Ascending aorta (tissue), 2 donors: ENCODE measurements at regions not wholly inside any gene's neighbourhood (a gene's known extent, or its start where the extent isn't known, plus 50 kb on each side); places are given as distances from the start of the nearest gene placed in this dataset.

Experiments used
- DNase-seq, 2 donors: peaks; one replicate each; pipeline ENCODE4 v3.0.0-alpha.2; 2019; ENCODE audit warnings: low spot score in 2 of 2
- H3K27ac ChIP-seq, 2 donors: fragments of 200-600 bp; sonication (generic); one replicate each; pipeline ENCODE4 v1.5.1; 2016 to 2017; ENCODE audit warnings: mild to moderate bottlenecking in 1 of 2
- H3K27me3 ChIP-seq: fragments of 200-600 bp; sonication (generic); one replicate; pipeline ENCODE4 v1.5.1; 2017
- H3K36me3 ChIP-seq, 2 donors: fragments of 200-600 bp; sonication (generic); one replicate each; pipeline ENCODE4 v1.5.1; 2016
- H3K4me1 ChIP-seq, 2 donors: fragments of 200-600 bp; sonication (generic); one replicate each; pipeline ENCODE4 v1.5.1; 2016 to 2017; ENCODE audit warnings: mild to moderate bottlenecking in 1 of 2
- H3K4me3 ChIP-seq, 2 donors: fragments of 200-600 bp; sonication (generic); one replicate each; pipeline ENCODE4 v1.5.1; 2016 to 2017; ENCODE audit warnings: mild to moderate bottlenecking in 1 of 2
- H3K9me3 ChIP-seq, 2 donors: fragments of 200-600 bp; sonication (generic); one replicate each; pipeline ENCODE4 v1.5.1; 2016
- intact Hi-C: fragments of 100-400 bp; cut with DNase I; formaldehyde crosslinking; loops from one replicate; pipeline ENCODE4 v1.15.1; 2023
- TF ChIP-seq, protein P1 (sequence below), 3 experiments: fragments of 200-600 bp in 2 of 3; fragments of 450-650 bp in 1 of 3; sonication (generic) in 2 of 3; IDR thresholded peaks; one replicate each; pipeline ENCODE4 v1.5.1; 2016 to 2019; ENCODE audit warnings: antibody characterized with exemption in 3 of 3, mild to moderate bottlenecking in 1 of 3, moderate library complexity in 1 of 3

DNA sequence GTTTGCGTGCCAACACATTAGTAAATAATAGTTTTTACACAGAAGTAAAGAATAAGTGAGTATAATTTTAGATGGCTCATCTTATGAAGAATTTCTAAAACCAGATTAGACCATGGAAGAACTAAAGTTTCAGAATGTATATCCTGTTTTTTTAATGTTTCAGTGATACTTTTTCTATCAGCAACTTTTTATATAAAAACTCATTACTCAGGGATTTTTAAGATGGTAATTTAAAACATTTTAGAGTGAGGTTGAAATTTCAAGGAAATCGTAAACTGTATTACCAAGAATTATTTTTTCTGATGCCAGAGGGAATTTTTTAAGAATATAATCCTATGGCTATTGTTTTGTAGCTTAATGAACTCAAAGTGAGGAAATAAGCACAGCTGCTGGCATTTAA is 128.5 kb upstream of the FANCL start:
- TF ChIP-seq, protein P1, sequence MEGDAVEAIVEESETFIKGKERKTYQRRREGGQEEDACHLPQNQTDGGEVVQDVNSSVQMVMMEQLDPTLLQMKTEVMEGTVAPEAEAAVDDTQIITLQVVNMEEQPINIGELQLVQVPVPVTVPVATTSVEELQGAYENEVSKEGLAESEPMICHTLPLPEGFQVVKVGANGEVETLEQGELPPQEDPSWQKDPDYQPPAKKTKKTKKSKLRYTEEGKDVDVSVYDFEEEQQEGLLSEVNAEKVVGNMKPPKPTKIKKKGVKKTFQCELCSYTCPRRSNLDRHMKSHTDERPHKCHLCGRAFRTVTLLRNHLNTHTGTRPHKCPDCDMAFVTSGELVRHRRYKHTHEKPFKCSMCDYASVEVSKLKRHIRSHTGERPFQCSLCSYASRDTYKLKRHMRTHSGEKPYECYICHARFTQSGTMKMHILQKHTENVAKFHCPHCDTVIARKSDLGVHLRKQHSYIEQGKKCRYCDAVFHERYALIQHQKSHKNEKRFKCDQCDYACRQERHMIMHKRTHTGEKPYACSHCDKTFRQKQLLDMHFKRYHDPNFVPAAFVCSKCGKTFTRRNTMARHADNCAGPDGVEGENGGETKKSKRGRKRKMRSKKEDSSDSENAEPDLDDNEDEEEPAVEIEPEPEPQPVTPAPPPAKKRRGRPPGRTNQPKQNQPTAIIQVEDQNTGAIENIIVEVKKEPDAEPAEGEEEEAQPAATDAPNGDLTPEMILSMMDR (IDR thresholded peaks at IDR 0.05), result no peak
- H3K9me3 ChIP-seq, result no peaks in the 10 kb centered on the region
- no peaks in the 10 kb centered on the region for H3K36me3 ChIP-seq
- intact Hi-C loops, result no loop called here
- DNase-seq, result no peak
- no peak overlapping the region for H3K27ac ChIP-seq
- no peak overlapping the region for H3K4me3 ChIP-seq
- no peaks in the 10 kb centered on the region for H3K4me1 ChIP-seq
- H3K27me3 ChIP-seq, result no peaks in the 10 kb centered on the region

DNA sequence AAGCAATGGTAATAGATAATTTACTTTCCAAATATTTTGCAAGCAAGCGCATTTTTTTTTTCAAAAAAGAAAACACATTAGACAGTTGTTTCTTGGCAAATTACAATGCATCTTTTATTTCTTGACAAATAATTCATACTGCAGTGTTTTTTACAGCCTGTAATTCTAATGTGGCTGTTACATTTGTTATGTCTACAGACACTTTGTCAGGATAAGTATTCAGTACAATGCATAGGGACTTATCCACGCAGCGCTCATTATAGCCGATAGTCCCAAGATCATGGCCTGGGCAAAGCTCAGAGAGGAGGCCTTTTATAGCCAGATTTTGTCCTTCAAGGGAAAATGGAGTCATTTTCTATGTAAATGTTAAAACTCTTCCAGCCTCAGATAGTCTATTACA is 123.0 kb upstream of the FANCL start:
- DNase-seq, result no peak
- Histone ChIP-seq H3K36me3 (no peaks in the 10 kb centered on the region), H3K4me1 (no peaks in the 10 kb centered on the region), H3K4me3 (no peak overlapping the region), H3K27me3 (no peaks in the 10 kb centered on the region), H3K9me3 (no peaks in the 10 kb centered on the region), H3K27ac (no peak overlapping the region)
- TF ChIP-seq, protein P1 (IDR thresholded peaks at IDR 0.05), result no peak
- intact Hi-C loops, result no loop called here

DNA sequence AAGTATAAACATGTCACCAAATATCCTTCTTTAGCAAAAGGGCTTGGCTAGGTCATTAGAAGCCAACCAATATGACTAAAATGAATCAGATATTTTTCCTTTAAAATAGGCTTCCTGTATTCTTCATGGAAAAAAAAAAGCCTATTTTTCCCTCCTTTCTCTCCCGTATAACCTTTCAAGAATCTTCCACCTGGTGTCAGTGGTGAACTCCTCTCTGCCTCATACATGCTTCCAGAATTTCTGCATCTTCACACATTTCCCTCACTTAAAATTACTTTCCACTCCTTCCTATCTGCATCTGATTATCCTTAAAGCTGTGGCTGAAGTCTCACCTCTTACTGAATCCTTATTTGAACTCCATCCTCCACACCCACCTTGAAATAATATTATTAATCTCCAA is 116.9 kb upstream of the FANCL start:
- H3K4me1 ChIP-seq, result no peaks in the 10 kb centered on the region
- H3K9me3 ChIP-seq, result no peaks in the 10 kb centered on the region
- H3K27ac ChIP-seq, result no peak overlapping the region
- no peak for DNase-seq
- TF ChIP-seq, protein P1 (IDR thresholded peaks at IDR 0.05), result no peak
- H3K27me3 ChIP-seq, result no peaks in the 10 kb centered on the region
- intact Hi-C loops, result no loop called here
- no peaks in the 10 kb centered on the region for H3K36me3 ChIP-seq
- H3K4me3 ChIP-seq, result no peak overlapping the region

DNA sequence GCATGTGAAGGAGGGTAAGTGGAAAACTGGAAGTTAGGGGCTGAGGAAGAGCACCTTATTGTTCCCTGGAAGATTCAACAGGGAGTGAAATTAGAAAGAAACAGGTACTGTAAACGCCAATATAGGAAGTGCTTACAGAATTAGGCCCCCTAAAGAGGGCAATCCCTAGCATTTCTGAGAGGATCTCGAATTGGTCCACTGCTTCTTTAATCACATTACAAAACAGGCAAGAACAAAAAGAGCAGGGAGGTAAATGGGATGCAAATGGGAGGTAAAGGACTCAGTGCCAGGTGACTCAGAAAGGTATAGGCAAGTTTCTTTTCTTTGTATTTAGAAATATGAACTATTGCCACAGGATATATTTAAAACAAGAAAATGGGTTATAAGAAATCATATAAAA is 116.4 kb upstream of the FANCL start:
- TF ChIP-seq, protein P1 (IDR thresholded peaks at IDR 0.05), result no peak
- Histone ChIP-seq H3K4me1 (no peaks in the 10 kb centered on the region), H3K27ac (no peak overlapping the region), H3K9me3 (no peaks in the 10 kb centered on the region), H3K27me3 (no peaks in the 10 kb centered on the region), H3K4me3 (no peak overlapping the region), H3K36me3 (no peaks in the 10 kb centered on the region)
- intact Hi-C loops, result no loop called here
- DNase-seq, result no peak

GRCh38 chr2:58354230-58354629 is 113.1 kb upstream of the FANCL start:
- no peak for DNase-seq
- Histone ChIP-seq H3K4me3 (no peak overlapping the region), H3K27me3 (no peaks in the 10 kb centered on the region), H3K4me1 (no peaks in the 10 kb centered on the region), H3K27ac (no peak overlapping the region), H3K9me3 (no peaks in the 10 kb centered on the region), H3K36me3 (no peaks in the 10 kb centered on the region)
- TF ChIP-seq, protein P1 (IDR thresholded peaks at IDR 0.05), result no peak
- intact Hi-C loops, result no loop called here

- TF ChIP-seq, protein P1 (IDR thresholded peaks at IDR 0.05), result no peak
- intact Hi-C loops, result no loop called here
Measured at GRCh38 chr2:58350484-58350883, 109.4 kb upstream of the FANCL start.

More at GRCh38 chr2:58350484-58350883, 109.4 kb upstream of the FANCL start:
- Histone ChIP-seq H3K4me3 (no peak overlapping the region), H3K36me3 (no peaks in the 10 kb centered on the region), H3K27ac (no peak overlapping the region), H3K4me1 (no peaks in the 10 kb centered on the region), H3K9me3 (peaks cover 0 to 8% of the 10 kb centered on the region in 2 donors), H3K27me3 (no peaks in the 10 kb centered on the region)
- no peak for DNase-seq
